HL-60/S4 treated with phorbol 12-myristate 13-acetate at 8.2 ng/mL for 4 days and 3 days (cell line): ENCODE measurements at regions not wholly inside any gene's neighbourhood (a gene's known extent, or its start where the extent isn't known, plus 50 kb on each side); places are given as distances from the start of the nearest gene placed in this dataset.

ENCODE experiments used
- in situ Hi-C: fragments of 300-500 bp; cut with MboI; formaldehyde crosslinking; loops from 2 replicates; pipeline ENCODE4 v1.15.0; 2022; ENCODE audit warnings: low sequenced_read_pairs

GRCh38 chr2:147712051-147712450, 132.8 kb upstream of the ACVR2A start:
- in situ Hi-C loops: no loop called here

GRCh38 chr2:147711031-147711430, 133.8 kb upstream of the ACVR2A start:
- in situ Hi-C loops: no loop called here

- in situ Hi-C loops: no loop called here
Measured at GRCh38 chr2:147709655-147710054, 135.2 kb upstream of the ACVR2A start.

GRCh38 chr2:147703171-147703570, 141.7 kb upstream of the ACVR2A start:
- in situ Hi-C loops: no loop called here

- in situ Hi-C loops: no loop called here
Measured at GRCh38 chr2:147698166-147698565, 146.7 kb upstream of the ACVR2A start.

- in situ Hi-C loops: no loop called here
Measured at GRCh38 chr2:147696426-147696825, 148.4 kb upstream of the ACVR2A start.

DNA sequence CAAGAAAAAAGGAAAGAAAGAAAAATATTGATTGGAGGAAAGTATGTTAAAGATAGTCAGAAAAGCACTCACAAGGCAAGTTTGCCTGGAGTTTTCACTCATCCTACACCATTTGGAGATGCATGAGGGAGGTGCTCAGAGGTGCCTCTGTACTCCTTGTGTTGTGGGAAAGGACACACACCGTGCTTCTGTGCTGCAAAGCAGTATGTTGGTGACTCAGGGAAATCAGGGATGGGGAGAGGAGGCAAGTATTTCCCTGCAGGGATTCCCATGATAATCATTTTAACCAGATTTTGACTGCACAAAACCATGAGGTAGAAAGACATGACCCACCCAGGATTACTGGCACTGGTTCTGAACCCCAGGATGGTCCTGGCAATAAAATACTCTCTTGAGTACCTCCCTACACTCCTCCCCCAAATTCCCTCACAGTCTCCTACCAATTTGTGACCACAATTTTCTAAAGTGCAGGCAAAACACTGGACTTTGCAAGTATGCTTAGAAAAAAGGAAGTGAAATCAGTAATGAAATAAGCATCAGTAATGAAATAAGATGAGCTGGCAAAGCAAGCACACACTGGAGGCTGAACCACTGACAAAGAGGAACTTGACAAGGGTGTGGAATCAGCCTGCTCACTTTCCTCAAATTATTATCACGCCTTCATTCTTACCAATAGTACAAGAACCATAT, 155.5 kb upstream of the ACVR2A start:
- in situ Hi-C loops: no loop called here

DNA sequence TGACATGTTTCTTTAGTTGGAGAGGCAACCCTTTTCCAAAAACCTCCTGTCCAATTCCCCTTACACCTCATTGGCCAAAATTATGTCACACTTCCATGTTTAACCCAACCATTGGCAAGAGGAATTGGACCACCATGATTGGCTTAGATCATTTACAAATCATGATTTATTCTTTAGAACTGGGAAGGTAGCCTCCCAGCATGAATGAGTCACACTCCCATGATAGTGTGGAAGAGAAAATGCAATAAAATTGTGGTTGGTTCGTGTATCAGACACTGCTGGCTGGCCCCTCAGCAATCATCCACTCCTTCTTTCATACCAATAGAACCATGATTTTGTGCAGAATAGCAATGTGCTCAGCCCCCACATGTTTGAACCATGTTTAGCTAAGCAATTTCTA, 156.6 kb upstream of the ACVR2A start:
- in situ Hi-C loops: no loop called here

DNA sequence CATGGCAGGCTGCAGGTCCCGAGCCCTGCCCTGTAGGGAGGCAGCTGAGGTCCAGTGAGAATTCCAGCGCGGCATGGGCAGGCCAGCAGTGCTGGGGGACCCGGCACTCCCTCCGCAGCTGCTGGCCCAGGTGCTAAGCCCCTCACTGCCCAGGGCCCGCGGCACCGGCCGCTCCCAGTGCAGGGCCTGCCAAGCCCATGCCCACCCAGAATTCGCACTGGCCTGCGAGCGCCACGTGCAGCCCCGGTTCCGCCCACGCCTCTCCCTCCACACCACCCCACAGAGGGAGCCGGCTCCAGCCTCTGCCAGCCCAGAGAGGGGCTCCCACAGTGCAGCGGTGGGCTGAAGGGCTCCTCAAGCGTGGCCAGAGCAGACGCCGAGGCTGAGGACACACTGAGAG, 158.5 kb upstream of the ACVR2A start:
- in situ Hi-C loops: no loop called here

DNA sequence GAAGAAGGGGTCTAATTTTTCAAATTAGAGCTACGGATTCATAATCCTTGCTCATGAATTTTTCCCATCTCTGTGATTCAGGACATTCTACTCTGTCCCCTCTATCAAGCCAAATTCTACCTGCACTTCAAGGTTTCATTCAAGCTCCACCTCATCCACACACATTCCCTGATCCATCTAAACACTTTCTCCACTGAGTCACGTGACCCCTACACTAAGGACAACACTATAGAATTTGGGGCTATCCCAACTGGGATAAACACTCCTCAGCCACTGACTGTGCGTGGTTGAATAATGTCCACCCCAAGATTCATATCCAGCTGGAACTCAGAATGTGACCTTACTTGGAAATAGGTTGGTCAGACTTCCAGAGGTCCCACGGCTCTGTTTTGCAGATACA, 159.9 kb upstream of the ACVR2A start:
- in situ Hi-C loops: no loop called here

GRCh38 chr2:147683380-147683779, 161.4 kb upstream of the ACVR2A start:
- in situ Hi-C loops: no loop called here

DNA sequence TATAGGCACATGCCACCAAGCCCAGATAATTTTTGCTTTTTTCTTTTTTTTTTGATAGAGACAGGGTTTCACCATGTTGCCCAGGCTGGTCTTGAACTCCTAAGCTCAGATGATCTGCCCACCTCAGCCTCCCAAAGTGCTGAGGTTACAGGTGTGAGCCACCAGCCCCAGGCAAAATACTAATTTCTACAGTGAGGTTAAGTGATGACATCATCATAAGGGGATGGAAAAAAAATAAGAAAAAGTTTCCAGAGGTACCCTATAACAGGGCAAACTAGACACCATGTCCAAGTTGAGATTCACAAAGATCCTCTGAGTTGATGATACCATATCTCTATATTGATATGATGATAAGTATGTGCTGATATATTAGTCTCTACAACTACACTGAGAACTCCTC, 163.7 kb upstream of the ACVR2A start:
- in situ Hi-C loops: no loop called here

DNA sequence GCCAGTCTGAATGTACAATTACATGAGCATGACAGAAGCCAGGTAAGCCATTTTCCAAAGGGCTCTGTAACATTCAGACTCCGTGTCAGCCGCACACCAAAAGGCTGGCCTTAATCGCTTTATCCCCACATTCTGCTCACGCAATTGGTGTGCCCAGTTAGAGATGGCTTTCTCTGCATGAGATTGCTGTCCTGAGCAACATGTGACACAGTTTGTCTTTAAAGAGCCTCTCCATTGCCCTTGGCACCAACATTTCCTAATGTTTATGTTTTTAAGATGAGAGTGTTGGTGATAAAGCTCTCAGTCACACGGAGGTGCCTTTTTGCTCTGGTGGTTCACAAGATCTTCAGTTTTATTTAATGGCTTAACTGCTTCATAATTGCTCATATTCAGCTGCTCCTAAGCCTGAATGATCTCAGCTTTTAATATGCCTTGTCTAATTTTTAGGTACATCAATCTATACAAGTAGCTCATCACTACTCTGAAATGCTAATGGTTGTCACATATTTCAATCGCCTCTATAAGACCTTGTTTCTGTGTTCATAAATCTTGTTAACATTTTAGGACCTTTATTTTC, 164.8 kb upstream of the ACVR2A start:
- in situ Hi-C loops: no loop called here

GRCh38 chr2:147679191-147679954, 165.5 kb upstream of the ACVR2A start:
- in situ Hi-C loops: no loop called here

GRCh38 chr2:147665105-147665504, 179.7 kb upstream of the ACVR2A start:
- in situ Hi-C loops: no loop called here

DNA sequence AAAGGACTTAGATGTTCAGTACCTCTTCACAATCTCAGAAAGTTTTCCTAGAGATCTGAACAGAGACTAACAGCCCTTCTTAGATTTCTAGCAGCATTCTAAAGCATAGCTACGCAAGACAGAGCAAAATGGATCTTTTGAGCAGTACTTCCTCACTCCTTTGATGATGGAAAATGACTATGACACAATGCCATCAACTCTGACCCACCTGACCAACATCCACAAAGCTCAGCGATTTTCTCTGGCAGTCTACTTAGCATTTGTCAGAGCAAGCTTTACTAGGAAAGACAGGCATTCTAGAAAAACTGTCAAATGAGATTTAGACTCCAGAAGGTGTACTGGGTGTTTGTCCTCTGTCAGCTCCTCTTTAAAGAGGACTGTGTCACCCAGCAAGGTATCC, 180.9 kb upstream of the ACVR2A start:
- in situ Hi-C loops: no loop called here

DNA sequence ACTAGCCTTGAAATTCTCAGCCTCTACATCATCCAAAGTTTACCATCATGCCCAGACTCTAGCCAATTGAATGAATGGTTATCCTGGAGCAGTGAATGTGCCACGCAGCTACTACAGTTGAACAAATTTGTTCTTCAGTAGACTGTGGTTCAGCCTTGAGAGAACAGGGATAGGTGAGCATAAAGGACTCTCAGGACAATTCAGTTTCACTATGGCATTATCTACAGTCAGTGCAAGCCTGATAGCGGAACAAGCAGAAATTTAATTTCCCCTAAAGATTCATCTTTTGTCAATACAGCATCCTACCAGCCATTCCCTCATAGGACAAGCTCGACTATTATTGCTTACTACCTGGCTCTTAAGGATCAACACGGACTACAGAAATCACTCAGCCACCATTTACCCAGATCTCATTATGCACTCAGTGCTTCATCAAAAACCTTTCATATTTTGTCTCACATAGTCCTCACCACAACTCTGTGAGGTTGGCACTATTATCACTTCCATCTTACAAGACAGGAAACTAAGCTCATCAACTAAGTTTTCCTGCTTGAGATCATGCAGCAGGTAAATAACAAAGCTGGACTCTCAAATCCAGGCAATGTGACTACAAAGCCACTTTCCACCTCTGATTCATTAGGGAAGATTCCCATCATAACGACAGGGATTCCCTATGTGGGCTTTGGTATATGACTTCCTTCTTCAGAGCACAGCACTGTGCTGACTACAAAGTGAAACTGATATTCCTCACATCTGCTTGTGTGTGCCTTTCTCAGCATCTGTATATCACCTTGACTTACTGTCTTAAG, 181.5 kb upstream of the ACVR2A start:
- in situ Hi-C loops: no loop called here

- in situ Hi-C loops: no loop called here
Measured at GRCh38 chr2:147662221-147662620, 182.6 kb upstream of the ACVR2A start.

GRCh38 chr2:147660680-147661079, 184.1 kb upstream of the ACVR2A start:
- in situ Hi-C loops: no loop called here

DNA sequence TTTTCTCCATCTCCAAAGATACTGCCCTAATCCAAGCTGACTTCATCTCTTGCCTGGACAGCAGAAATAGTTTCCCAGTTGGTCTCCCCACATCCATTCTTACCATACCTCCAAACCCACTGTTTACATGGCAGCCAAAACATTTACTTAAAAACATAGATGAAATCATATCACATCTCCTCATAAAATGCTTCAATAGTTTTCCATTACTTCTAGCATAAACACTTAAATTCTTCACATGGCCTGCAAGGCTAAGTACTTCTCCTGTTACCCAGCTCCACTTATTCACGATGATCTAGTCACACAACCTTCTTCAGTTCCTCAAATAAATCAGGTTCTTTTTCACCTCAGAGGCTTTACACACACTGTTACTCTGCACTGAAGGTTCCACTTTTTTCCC, 185.8 kb upstream of the ACVR2A start:
- in situ Hi-C loops: no loop called here
